Ecto neural progenitor cell (in vitro differentiated cells): ENCODE measurements at regions not wholly inside any gene's neighbourhood (a gene's known extent, or its start where the extent isn't known, plus 50 kb on each side); places are given as distances from the start of the nearest gene placed in this dataset.

Experiments
- DNase-seq: peaks from one replicate; pipeline ENCODE4 v3.0.0-alpha.2; 2018; ENCODE audit warnings: low spot score

DNA sequence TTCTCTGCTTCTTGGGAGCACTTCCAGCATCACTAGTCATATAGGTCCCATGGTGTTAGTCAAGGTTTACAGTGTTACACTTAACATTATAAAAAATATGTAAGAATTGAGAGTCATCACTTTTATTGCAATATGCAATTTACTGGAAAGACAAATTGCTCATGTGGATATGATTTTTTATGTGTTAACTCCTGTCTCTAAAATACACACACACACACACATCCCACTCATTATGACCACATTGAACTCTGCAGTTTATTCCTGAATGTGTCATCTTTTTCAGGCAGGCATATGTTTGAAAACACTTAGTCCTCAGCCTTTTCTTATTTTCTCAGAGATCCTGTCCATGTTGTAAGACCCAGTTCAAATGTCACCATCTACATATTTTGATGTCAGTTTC lies 148.5 kb upstream of the MRPS30 start:
- no peak for DNase-seq

DNA sequence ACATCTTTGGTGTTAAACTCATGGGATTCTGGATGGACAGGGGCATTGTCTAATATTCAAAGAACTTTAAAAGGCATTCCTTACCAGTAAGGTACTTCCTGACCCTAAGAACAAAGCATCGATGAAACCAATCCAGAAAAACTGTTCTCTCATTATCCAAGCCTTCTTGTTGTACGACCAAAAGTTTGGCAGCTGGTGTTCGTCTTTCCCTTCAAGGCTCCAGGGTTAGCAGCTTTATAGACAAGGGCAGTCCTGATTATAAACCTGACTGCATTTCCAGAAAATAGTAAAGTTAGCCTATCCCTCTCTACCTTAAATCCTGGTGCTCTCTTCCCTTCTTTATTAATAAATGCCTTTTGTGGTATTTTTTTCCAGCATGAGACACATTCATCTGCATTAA lies 149.4 kb upstream of the MRPS30 start:
- DNase-seq = no peak

DNA sequence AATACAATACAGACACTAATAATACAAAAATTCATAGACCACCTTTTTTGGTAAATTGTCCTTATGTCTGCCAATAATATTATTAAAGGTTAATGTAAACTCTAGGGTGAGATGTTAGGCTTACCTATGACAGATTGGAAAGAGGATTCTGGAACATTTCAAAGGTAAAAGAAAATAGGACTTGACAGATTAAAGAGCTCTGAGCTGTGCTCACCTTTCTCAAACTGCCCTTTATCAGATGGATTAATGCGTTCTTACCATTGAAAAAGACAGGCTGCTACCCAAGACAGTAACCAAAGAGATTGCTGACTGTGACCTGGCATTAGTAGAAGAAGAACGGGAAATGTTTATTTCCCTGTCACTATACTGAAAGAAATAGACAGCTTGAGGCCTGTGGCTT lies 156.1 kb upstream of the MRPS30 start:
- DNase-seq = no peak

DNA sequence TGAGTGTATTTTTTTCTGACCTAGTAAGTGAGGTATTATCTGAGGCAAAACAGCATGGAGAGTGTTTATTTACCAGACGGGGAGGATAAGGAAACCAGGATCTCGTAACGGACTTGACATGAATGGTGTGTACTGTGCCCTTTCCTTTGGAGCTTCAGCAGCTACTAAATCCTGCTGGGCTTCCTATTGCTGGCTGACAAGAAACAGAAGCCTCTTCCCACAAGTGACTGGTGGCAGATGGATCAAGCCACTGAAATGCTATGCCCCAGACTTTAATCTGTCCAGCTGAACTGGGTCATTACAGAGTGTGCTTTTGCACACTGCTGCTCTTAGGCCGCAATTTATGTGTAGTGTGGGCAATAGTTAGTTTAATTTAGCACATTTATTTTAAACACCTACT lies 162.7 kb upstream of the MRPS30 start:
- DNase-seq = peak; percentile 48

DNA sequence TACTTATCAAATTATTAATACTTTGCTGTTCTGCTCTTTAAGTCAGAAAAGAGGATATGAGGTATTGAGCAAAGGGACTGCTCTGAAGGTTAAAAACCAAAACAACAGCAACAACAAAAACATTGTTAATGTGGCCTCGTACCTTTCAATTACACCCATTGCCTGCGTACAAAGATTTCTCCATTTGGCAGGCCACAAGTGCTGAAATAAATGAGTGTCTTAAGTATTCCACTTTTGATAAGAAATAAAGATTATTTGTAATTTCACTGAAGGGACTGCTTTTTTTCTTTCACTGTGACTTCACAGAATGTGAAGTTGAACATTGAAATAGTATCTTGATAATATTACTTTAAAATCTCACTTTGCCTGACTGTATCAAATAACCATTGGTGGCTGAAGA lies 163.2 kb upstream of the MRPS30 start:
- DNase-seq = no peak

DNA sequence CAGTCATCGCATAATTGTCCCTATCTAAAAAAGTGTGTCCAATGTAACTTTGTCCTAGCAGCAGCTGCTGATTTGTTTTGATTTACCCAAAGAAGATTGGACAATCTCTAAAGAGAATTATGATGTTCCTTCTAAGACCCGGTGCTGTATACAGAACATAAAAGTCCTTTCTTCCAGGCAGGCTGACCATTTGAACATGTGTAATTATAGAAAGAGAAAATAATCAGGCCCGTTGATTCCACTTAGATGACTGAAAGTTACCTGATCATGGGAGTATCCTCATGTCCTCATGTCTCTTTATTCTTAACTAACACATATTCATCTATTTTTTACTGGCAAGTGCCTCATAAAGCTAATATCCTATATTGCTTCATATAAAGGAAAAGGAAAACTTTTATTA lies 164.1 kb upstream of the MRPS30 start:
- DNase-seq = no peak

DNA sequence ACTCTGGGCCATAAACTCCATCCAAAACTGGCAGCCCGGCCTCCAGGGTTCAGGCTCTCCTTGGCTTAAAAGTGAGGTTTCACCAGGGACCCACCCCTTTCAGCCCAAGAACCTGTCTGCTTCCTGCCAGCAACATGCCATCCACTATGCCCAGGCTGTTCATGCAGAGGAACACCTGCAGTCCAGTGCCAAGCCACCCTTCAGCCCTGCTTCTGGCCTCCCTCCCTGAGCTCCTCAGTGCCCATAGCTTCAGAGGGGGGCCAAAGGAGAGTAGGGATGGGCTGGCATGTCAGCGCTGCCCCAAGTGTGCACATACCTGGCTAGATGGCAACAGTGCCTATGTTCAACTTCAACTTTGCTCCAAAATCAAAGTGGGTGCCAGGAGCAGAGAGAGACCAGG lies 166.9 kb upstream of the MRPS30 start:
- DNase-seq = no peak

DNA sequence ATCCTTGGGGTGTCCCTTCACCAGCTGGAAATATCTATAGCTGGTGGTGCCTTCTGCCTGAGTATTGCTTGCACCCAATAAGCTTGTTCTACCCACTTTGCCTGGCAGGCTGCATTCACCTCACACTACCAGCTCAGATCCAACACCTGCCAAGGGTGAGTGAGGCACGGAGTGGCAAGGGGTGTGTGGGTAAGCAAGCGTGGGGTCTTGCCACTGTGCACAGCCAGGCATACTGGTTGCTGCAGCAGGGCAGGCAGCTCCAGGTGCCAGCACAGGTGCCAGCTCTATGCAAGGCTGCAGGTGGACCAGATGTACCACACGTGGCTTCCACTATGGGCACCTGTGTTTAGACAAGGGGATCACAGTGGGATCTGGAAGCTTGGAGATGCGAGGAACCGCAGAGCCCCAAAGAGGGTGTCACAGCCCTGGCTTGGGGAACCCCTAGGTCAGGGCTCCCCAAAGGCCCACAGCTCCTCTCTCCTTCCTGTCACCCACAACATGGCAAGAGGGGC lies 167.7 kb upstream of the MRPS30 start:
- DNase-seq = no peak

DNA sequence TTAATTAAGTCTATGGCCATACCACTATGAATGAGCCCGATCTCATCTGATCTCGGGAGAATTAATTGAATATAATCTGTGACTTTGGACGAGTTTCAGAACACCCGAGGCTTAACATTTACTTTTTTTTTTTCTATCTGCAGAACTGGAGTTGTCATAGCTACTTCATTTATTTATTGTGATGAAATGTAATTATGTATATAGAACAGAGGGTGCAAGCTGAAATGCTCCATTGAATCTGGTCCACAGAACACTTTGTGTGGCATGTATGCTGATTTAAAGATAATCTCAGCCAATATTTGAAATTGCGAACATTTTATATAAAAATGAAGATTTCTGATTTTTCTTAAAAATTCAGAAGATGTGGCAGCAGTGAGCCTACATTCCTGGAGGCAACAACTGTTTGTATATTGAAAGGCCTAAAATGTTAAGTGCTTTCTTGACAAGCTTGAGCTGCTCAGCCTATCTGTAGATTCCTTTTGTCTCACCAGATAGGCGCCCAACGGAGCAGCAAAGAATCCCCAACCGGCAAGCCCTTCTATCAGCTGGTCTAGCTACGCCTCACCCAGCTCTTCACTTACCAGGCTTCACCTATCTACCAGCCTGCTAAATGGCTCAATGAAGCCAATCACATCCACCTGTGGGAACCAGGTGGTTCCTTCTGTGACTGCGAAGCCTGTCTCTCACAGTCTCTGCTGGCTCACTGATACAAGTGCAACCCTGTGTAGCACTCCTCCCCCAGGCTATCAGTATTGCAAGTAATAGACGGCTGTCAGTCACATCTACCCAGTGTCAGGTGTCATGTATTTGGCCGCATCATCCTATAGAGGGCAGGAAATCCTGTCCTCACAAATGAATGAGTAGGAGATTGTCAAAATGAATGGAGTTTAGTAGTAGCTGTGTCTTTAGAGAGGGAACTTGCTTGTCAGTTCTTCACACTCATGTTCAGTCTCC lies 170.6 kb upstream of the MRPS30 start:
- peak; percentile 48 for DNase-seq

DNA sequence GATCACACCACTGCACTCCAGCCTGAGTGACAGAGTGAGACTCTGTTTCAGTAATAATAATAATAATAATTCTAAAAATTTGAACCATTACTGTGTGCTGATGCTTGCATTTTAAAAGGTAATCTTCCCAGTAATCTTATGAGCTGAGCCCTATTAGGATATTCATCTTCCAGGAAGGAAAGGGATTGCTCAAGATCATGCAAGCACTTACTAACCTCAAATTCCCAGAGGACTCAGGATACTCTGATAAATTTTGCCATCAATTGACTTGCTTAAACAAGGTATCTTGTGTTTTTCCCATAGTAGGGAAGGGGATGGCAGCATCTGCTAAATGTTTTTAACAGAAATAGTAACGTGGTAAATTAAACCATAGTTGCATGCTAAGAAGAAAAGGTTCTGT lies 176.4 kb upstream of the MRPS30 start:
- no peak for DNase-seq

DNA sequence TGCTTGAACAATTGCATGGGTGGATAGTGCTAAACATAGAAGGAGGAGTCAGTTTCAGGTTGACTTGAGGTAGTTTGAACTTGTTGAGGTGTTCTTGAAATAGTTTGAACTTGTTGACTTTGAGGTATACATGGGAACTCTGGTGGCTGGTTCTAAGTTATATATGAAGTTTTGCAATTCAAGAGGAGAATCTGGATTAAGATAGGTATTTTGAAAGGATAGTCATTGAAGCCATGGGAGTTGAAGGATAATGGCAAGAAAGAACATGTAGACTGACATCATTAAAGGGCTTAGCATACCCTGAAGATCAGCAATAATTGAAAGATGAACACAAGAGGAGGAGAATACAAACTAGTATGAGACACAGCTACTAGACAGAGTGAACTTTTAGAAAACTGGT lies 181.9 kb upstream of the MRPS30 start:
- DNase-seq = no peak

DNA sequence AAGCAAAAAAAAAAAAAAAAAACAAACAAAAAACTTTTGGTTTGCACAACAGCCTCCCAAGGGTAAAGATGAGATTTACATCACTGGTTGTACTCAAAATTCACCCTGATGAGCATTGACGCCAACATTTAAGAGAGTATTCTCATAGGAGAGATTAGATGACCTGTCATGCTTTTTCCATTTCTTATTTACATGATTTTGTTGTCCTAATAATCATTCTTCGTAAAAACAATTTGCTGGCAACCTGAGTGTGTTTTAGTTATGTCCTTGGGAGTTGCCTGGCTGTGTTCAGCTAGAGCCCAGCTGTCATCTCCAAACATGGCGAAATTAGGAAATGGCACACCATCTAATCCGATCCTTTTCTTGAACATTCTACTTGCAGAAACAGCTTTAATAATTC lies 186.4 kb upstream of the MRPS30 start:
- DNase-seq = no peak

DNA sequence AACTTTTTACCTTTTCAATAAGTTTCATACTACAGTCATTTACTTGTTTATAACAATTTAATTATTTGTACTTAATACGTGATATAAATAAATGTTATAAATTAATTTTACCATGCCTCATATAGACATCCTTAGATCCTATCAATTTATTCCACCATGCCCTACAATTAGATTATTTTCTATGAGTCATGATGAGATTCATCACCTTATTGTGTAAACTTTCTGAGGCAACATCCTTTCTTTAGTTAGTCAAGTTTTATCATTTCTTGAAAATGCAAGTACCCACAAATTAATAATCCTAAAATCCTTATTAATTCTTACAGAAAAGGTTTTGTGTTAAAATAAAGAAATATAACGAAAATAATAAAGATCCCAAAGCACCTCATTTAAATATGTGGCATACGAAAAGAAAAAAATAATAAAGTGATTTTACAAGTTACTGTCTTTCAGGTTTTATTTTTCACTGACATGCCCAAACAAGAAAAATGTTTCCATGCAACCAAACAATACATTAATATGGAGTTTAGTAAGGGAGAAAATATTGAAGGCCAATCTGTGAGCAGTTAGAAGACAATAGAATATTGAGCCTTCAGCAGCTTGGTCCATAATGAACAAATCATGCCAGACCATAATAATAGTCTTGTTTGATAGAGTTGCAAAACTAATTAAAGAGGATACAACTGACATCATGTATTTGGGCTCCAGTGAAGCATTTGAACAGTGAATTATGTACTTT lies 188.7 kb upstream of the MRPS30 start:
- no peak for DNase-seq

DNA sequence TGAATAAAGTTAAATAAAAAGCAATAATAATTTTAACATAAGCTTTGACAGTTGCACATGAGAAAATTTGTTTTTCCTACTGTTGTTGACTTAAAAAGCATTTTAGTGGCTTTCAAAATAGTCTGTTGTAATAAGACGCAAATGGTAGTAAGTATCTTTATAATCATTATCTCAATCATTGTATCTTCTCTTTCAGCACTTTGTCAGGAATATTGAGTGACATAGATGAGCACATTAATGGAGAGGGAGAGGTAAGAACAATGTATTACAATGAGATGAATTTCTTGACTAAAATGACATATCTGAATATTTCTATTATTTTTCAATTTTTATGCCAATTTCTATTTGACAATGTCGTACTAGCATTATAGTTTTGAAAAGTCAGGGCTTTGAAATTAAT lies 193.9 kb upstream of the MRPS30 start:
- DNase-seq = no peak

DNA sequence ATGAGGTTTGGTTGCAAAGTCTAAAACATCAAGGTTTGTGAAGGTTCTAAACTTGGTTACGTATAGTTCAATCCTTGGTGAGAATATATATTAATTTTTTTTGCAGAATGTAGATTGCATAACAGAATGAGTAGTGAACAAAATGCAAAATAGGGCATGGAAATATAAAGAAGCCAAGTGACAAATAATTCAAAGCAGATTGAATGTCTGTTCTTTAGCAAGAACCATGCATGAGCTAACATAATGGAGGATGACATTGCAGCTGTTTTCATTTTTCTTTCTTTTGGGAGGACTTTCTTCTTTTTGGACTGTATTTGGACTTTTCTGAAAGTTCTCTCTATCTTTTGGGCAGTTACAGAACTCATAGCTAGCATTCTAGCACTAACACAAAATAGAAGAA lies 194.8 kb upstream of the MRPS30 start:
- DNase-seq = no peak

DNA sequence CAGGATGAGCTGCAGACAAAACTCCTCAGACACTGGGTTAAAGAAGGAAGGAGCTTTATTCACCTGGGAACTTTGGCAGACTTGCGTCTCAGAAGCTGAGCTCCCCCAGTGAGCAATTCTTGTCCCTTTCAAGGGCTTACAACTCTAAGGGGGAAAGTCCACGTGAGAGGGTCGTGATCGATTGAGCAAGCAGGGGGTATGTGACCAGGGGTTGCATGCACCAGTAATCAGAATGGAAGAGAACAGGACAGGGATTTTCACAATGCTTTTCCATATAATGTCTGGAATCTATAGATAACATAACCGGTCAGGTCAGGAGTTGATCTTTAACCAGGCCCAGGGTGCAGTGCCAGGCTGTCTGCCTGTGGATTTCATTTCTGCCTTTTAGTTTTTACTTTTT lies 202.8 kb upstream of the MRPS30 start:
- no peak for DNase-seq

DNA sequence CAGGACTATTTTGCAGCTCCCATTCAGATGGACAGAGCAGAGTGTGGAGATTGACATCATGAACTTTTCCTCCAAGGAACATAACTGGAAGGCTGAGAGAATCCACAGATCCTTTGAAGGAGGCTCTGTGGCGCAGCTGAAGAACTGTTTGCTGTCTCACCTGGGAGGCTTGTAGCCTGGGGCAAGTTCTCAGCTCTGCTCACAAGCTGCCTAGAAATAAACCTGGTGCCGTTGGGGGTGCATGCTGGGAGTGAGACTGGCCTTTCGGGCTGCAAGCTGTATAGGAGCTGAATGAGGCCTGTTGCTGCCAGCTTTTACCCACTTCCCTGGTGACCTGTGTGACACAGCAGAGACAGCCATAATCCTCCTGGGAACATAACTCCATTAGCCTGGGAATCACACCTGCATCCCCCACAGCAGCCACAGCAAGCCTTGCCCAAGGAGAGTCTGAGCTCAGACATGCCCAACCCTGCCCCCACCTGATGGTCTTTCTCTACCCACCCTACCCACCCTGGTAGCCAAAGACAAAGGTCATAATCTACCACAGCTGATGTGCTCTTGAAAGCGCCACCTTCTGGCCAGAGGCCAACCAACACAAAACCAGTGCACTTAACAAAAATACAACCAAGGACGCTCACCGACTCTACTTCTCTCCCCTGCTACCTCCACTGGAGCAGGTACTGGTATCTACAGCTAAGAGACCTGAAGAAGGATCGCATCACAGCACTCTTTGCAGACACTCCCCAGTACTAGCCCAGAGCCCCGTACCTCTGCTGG lies 205.1 kb upstream of the MRPS30 start:
- peak; percentile 46 for DNase-seq

DNA sequence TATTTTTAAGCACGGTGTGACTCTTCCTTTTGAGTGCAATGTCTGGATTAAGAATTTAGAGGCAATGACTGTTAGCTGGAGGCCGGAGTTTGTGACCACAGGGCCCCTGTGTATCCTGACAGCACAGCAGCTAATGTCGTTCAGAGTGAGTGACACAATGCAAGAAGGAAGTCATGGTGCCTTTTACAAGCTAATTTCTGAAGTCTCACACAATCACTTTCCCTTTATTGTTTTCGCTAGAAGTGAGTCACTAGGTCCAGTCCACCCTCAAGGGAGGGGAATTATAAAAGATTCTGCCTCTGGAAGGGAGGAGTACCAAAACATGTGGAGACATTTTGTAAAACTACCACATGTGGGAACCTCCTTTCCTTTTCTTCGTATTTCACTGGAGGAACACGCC lies 185.5 kb upstream of the FGF10 start:
- DNase-seq = no peak

DNA sequence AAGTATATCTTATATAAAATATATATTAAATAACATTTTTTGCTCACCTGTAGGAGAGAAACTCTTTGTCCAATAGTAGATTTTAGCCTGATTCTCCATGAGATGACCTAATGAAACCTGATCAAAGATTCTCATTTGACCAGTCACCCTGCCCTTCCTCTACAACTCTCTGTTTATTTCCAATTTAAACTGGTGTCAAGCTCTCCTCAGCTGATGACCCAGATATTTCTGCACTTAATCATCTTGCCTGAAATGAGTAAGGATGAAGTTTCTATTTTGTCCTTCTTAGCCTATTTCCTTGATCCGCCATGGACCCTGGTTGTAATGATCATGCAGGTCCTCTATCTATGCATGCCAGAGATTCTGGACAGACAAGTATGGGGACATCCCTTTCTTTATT lies 179.3 kb upstream of the FGF10 start:
- DNase-seq = no peak

DNA sequence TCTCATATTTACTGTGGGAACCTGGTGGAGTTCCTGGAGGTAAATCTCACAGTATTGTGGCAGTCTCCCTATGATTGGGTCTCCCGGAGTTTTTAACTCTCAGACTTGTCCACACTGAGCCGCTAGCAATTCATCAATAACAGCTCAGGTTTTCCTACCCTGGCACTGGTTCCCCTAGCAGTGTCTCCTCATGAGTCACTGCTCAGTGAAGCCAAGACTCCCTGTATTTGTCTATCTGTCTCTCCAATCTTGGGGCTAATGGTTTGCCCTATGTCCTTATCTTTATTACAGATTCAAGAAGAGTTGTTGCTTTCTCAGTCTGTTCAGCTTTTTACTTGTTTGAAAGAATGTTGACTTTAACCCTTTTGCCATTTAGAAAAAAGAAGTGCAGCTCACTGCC lies 176.7 kb upstream of the FGF10 start:
- no peak for DNase-seq

DNA sequence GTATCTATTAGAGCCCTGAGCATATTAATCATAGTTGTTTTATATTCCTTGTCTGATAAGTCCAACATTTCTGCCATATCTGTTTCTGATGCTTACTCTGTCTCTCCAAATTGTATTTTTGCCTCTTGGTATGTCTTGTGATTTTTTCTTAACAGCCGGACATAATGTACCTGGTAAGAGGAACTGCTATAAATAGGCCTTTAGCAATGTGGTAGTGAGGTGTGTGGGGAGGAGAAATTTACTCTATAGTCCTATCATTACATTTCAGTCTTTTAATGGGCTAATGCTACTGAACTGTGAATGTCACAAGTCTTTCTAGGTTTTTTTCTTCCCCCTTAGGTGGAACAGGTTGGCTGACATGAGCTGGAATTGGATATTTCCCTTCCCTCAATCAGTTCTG lies 176.1 kb upstream of the FGF10 start:
- no peak for DNase-seq

DNA sequence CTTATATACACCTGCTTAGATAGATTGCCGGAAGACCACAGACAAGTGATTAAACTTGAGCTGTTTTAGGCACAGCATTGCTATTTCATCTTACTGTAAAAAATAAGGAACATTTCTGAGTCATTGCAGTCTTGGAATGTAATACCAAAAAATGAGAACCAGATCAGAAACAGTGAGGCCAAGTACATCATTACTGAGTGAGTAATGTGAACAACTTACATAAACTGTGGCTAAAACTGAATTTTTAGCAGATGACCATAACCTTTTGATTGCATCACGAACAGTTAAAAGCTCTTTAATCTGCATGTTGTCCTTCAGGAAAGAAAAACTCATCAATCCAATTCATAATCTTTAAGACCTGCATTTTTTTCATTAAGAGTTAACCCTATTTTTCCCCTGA lies 157.1 kb upstream of the FGF10 start:
- DNase-seq = no peak

DNA sequence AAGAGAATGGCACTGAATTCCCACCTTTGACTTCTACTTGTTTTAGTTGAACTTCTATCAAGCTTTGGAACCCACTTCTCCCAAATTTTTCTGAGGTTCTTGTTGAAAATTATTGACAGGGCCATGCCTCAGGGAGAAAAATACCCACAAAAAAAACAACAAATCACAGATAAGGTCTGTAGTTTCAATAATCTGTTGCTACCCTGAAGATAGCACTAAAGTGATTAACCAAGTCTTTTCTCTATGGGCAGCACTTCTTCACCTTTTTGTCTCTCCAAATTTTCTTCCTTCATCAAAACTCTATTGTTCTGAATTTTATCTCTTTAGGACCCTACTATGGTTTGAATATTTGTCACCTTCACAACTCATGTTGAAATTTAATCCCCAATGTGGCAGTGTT lies 154.3 kb upstream of the FGF10 start:
- no peak for DNase-seq
